NCI-H1105 (cell line): ENCODE measurements at regions not wholly inside any gene's neighbourhood (a gene's known extent, or its start where the extent isn't known, plus 50 kb on each side); places are given as distances from the start of the nearest gene placed in this dataset.

Experiments used
- DNase-seq: peaks from one replicate; lab custom pipeline; 2025; lab: John Stamatoyannopoulos, UW

DNA sequence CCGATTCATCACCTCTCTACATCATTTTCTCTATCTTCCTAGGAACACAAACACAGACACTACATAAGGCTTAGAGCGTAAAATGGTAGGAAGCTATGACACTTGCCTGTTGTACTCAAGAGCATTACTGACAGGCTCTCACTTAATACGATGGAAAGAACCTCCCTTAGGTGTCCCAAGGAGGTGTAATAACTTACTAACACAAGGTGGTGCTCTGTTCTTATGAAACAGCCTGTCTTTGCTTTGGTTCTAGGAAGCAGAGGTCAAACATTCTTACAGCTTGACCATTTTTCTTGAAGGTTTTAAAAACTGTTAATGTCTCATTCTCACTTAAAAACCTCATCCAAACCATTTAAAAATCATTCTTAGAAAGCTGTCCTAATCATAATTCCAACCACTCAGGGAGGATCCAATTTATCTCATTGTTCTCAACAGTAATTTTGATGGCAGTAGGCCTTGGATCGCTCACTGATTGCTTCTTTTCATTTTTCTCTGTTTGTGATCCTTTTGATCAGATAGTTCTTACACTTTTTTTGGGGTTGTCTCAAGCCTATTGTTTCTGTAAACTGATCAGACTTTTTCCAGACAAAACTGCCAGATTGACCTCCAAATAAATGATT, 317.8 kb upstream of the AGTR1 start:
- peak; percentile 56 for DNase-seq

DNA sequence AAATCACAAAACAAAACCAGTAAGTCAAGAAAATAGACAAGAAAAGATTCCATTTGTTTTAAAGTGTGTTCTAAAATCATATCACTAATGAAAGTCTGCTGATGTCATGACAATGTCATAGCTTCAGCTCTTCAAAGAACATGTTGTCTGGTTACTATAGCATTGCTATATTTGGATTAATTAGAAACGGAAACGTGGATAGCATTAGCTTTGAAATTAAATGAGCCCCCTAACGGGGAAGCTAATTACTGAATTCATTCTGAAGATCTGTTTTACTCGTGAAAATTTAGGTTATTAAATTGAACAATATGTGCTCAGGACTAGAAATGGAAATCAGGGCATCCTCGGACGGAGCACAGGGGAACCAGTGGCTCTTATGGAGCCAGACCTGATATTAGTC, 316.7 kb upstream of the AGTR1 start:
- DNase-seq: no peak

DNA sequence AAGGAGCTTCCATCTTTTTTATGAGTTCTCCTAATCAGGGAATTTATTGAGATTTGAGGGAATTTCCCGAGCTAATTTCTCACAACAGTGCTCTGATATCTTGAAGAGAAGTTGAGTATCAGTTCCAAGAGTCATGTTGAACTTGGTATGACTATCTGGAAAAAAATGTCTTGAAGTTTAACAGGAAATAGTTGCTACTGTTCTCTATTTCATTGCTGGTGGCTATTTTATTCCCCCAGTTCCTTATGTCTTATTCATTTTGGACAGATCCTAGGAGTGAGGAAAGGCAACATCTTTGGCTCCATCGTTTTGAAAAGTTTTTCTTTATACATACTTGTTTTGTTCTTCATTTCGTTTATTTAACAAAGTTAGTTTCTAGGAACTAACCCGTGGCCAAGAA, 307.8 kb upstream of the AGTR1 start:
- no peak for DNase-seq

DNA sequence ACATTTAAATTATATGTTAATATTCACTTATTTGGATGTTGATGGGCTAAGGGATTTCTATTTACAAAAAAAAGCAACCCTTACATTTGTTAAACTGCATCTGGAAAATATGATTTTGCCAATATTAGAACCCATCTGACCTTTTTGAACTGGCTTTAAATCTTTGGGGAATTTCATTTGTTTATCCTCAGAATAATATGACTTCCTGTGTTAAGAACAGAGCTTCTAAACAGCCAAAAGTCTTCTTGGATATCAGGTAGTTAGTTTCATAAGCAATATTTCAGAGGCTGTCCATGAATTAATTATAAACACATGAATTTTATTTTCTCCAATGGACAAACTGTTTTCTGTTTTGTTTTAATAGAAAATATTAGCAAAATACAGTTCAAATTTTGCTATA, 301.9 kb upstream of the AGTR1 start:
- no peak for DNase-seq

DNA sequence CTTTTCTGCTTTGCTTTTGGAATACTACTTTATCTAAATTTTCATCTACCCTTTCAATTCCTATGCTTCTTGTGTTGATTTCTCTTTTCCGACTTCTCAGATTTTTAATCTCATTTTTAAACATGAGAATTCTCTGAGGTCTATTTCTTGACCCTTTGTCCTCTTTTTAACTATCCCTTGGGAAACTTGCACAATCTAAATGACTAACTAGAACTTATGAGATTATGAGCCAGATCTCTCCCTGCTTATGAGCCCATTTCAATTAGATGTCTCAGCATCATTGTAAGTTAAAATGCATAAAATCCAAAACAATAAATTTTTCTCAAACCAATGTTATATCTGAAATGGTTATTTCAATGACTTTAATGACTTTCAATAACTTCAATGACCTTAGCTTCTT, 296.9 kb upstream of the AGTR1 start:
- no peak for DNase-seq

DNA sequence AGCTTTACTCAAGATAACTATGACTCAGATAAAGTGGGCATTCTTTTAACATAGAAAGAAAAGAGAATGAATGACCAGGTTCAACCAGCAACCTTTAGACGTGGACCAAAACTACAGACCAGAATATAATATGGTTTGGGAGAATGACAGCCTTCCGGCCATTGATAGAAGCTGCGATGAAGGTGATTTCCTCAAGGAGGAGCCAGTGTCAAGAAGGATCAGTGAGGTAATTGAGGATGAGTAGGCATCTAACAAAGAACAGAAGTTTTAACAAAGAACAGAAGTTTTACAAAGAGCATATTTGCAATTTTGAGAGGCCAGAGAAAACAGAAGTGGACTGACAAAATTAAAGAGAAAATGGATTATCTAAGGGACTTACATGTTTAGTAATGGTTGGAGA, 289.0 kb upstream of the AGTR1 start:
- DNase-seq: no peak

DNA sequence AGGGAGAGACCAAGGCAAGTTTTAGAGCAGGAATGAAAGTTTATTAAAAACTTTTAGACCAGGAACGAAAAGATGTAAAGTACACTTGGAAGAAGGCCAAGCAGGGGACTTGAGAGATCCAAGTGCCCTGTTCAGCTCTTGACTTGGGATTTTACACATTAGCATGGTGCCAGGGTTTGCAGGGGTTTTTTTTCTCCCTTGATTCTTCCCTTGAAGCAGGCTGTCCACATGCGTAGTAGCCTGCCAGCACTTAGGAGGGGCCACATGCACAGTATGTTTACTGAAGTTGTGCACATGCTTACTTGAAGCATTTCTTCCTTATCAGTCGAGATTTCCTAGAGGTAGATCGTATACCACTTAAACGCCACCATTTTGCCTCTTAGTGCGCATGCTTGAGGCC, 277.5 kb upstream of the AGTR1 start:
- no peak for DNase-seq

DNA sequence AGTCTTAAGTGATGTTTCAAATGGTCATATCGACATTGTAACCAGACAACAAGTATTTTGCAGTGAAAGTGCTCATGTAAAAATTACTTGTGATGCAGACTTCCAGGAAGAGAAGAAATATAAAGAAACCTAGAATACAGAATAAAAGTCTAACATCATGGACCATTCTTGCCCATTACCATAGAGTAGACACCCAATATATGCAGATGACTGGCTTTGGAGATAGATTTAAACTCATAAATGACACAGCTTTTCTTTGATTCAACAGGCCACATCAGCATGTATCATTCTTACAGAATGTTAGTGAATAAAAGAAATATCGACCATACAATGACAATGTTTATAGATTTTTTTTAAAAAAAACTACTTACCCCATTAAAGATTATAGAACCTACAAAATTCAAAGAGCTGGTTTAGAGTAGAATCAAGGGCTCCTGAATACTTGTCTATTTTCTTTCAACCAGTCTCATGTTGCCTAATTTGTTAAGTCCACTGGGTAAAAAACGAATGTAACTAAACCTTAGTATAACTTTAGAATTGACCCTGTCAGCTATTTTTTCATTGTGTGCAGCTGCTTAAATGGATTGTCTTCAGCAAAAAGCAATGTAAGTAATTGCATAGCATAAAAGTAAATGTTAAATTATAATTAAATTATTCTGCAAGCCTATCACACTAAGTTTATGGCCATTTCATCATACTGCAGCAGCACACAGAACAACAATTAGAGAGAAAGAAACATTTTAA, 268.7 kb upstream of the AGTR1 start:
- DNase-seq: no peak

DNA sequence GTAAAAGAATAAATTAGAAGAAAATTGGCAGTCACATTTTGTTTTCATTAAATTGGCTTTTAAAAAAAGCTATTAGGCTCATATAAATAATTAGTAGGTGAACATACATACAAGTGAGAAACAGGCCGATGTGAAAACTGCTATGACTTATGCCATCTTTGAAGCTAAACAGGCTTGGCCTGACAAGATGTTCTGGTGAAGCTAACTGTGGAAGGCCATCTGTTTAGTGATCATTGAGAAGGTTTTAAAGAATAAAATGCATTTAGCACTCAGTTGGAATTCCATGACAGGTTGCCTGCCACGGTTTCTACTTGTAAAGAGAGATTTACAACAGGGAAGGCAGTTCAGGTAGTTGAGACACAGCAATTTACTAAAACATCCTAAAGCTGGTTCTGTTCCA, 264.0 kb upstream of the AGTR1 start:
- no peak for DNase-seq

DNA sequence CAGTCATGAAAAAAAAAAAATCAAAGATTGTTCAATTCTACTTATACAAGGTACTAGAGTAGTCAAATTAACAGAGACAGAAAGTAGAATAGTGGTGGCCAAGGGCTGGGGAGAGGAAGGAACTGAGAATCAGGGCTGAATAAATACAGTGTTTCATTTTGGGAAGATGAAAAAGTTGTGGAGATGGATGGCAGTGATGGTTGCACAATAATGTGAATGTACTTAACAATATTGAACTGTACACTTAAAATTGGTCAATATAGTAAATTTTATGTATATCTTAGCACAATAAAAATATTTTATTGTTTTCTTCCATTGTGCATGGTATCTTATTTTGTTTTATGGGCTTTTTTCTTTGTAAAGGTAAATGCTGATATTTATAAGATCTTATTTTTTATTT, 262.2 kb upstream of the AGTR1 start:
- DNase-seq: no peak

DNA sequence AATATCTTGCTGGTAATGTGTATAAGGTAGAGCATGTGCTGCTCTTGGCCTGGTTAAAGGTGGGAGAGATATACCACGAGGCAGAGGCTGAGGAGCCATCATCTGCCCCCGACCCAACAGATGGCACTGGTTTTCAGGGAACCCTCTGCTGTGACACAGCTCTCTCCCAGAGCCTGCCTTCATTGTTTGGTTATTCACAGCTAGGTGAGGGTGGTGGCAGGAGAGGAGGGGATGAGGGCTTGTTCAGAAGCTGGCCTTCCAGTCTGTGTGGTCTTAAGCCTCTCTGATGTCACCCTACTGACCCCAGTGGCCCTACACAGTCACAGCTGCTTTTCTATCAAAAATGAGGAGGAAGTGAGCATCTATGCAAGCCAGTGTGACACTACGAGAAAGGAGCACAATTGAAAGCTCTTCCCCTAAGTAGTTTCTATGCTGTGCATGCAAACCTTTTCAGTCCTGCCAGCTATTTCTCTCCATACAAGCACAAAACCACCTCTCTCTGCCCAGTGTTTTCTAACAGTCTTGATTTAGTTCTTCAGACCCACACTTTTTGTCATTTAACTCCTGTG, 258.4 kb upstream of the AGTR1 start:
- no peak for DNase-seq

DNA sequence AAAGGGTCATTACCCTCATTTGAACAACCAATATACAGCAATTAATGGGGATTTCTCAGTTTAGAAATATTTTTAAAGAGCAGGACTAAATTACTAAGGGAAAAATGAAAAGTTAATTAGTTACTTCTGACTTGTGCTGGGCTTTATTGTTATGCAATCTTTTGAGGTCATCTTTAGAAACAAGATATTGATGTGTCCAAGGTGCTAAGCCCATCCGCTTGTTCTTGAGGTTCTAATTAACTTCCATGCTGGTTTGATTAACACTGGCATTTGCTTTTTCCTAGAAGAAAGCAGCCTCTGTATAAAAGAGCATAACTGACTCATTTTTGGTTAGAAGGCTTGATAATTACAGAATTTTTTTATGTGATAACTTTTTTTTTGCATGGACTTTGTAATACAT, 256.5 kb upstream of the AGTR1 start:
- no peak for DNase-seq

DNA sequence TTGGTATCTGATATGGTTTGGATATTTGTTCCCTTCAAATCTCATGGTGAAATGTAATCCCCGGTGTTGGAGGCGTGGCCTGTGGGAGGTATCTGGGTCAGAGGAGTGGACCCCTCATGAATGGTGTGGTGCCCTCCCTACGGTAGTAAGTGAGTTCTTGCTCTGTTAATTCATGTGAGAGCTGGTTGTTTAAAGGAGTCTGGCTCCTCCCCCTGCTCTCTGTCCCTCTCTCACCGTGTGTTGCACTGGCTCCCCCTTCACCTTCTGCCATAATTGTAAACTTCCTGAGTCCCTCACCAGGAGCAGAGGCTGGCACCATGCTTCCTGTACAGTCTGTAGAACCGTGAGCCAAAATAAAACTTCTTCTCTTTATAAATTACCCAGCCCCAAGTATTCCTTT, 246.9 kb upstream of the AGTR1 start:
- no peak for DNase-seq

DNA sequence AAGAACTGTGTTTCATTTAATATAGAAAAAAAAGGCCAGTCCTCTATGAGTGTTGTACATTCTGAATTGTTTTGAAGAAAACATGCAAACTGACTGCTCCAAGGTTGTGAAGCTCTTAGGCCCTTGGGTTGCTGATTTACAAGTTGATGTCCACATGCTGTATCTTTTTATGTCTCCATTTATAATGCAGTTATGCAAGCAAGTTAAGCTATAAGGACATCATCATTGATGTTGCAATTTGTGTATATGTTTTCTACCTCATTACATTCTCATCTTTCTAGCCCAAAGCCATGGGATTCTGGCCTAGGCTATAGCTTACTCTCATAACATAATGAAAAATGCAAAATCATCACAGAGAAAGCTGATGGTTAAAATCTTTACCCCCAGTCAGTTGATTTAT, 245.7 kb upstream of the AGTR1 start:
- no peak for DNase-seq

DNA sequence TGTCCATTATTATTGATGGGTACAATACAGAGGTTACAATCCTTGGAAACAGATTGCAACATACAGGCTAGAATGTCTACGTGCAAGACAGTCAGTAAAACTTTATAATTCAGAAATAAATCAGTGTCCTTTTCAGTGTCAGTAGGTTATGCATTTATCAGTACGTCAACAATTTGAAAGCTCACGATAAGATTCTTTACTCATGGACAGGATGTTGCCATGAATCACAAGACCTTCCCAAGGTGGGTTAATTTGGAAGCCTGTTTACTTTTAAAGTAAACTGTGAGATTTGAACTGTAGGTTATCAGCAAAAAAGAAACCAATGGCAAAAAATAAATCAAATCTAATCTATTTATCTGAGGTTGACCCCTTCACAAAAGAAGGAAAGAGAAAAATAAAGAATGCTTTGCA, 243.9 kb upstream of the AGTR1 start:
- DNase-seq: no peak

DNA sequence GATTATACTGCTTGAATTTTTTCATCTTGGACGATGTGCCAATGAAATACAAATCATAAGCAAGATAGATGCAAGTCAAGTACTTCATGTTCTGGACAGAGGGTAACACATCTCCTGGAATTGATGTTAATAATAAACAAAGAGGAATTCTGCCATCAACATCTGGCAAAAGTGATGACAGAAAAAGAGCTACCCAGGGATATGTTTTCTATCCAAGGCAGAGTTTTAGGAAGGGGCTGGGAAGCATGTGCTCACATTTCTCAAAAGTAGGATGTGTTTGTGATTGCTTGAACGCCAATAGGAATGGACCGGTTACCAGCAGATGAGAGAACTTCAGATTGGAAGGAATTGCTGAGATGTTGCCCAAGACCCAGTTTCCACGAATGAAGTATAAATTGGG, 242.6 kb upstream of the AGTR1 start:
- DNase-seq: no peak

DNA sequence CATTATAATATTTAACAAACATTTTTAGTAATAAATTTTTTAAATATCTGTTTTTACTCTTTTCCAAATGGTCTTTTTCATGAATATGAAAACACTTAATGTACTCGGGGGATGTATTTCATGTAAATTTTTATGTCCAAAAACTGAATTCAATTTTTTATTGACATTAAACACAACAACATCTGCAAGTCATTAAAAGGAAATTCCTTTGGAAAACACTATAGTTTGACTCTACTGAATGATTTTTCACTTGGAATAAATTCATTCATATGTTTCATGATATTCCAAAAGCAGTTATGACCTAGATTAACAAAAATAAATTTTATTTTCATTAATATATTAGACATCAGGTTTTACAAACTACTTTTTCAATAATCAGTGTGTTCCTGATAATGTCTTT, 239.8 kb upstream of the AGTR1 start:
- DNase-seq: no peak

DNA sequence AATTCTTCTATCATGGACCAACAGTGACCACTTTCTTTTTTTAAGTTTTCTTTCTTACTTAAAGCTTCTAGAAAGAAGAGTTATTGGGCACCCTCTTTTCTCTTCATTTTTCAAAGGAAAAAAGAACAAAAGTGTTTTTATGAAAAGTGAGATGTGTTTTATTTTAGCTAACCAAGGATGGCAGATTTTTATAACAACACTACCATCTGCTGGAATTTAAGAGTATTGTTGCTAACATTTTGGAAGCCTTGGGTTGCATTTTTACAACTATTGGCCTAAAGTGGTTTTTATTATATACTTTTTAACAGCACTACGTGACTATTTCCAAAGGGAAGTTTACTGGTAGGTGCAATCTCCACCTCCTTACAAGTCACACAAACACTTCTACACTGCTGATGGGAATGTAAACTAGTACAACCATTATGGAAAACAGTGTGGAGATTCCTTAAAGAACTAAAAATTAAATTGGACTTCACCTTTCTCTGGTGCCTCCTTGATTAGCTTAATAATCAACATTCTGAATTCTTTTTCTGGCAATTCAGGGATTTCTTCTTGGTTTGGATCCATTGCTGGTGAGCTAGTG, 237.7 kb upstream of the AGTR1 start:
- no peak for DNase-seq

DNA sequence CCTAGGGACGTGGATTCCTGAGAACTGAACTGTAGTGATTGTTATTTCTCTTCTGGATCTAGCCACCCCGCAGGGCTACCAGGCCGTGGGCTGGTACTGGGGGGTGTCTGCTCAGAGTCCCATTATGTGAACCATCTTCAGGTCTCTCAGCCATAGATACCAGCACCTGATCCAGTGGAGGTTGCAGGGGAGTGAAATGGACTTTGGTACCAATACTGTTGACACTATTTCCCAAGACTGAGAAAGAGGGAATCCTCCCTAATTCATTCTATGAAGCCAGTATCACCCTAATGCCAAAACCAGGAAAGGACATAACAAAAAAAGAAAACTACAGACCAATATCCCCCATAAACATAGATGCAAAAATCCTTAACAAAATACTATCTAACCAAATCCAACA, 237.0 kb upstream of the AGTR1 start:
- DNase-seq: no peak

DNA sequence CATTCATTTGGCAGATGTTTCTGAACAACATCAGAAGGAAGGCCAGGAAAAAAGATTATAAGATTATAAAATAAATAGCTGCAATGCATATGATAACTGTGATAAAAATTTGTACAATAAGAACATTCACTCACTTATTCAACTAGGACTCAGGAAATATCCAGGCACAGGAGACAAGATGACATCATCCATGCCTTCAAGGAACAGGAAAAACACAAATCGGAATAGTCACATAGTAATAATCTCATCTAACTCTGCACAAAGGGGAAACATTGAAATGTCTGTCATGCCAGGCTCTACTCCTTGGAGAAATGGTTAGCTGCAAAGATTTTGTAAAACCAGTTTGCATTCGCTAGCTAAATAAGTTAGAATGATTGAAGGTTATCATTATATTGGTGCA, 233.5 kb upstream of the AGTR1 start:
- DNase-seq: no peak

DNA sequence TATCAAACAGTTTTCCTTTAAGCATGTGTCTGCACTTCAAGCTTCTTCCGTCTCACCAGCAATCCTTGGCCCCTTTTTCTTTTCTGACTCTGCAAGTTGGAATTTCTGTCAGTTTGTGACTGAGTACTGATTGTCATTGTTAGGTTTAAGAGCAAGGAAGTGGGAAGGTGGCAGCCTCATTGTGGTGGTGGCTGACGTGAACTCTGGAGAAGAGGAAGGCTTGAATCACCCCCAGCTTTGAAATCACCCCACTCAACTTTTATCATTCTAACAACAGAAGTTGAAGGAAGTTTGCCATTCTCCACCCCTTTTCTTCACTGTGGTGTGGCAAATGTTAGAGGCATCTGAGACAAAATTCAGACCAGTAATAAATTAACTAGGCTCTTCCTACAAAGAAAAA, 231.6 kb upstream of the AGTR1 start:
- no peak for DNase-seq

DNA sequence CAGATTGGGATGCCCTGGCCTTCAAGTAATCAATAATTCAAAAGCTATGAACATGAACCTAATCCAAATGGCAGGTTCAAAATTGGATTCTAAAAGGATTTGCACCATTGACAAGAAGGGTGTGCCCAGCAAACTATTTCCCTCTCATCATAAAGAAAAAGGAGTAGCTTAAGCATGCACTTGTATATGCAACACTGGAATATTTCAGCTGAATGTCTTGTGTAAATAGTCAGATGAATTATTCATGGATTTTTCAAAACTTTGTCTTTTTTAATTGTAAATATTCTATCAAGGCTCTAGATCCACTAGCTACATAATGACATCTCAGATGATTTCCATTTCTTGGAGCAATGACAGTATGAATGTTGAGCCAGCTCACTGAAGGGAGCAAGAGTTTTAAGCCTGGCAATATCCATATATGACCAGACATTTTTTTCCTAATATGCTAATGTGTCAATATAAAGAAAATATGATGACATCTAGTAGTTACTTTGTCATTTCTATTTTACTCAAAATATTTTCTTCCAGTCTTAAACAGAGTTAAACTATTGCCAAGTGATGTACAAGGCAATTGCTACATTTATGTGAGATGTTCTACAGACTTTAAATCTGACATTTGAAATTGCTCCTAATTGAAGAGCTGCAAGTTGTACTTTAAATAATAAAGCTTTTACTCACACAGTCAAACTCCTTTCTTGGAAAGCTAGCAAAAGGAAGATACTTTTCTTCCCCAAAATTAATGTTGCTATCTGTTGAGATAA, 230.5 kb upstream of the AGTR1 start:
- DNase-seq: no peak

DNA sequence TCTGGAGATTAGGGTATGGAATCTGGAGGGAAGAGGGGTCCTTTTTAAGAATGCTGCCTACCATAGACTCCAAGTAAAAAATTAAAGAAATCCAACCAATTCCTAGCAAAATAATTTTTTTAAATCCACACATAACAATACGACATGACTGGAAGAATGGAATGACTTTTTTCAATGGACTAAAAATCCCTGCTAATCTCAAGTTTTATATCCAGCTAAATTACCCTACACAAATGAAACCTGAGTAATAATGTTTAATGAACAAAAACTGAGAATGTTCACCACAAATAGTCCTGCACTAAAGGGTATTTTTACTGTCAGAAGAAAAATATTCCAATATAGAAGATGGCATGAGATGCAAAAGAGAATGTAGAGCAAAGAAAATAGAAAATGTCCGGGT, 220.3 kb upstream of the AGTR1 start:
- DNase-seq: no peak
